GM21423 (cell line): ENCODE measurements at regions not wholly inside any gene's neighbourhood (a gene's known extent, or its start where the extent isn't known, plus 50 kb on each side); places are given as distances from the start of the nearest gene placed in this dataset.
"Not testable (repeated sequence)": the region's sequence is repeated elsewhere in the genome, so short reads cannot be mapped to it uniquely, and the experiment has no call there.

Source experiments
- ATAC-seq: cut with Tn5 transposase; IDR thresholded peaks from one replicate; pipeline ENCODE4 v1.9.1; 2021; ENCODE audit warnings: mild to moderate bottlenecking, moderate library complexity; ENCODE audit not compliant: unreplicated experiment

- no peak for ATAC-seq
These were observed 767.7 kb downstream of the TSN start for GRCh38 chr2:122523143-122523542.

- ATAC-seq, result no peak
These were observed 768.5 kb downstream of the TSN start for GRCh38 chr2:122523981-122524380.

DNA sequence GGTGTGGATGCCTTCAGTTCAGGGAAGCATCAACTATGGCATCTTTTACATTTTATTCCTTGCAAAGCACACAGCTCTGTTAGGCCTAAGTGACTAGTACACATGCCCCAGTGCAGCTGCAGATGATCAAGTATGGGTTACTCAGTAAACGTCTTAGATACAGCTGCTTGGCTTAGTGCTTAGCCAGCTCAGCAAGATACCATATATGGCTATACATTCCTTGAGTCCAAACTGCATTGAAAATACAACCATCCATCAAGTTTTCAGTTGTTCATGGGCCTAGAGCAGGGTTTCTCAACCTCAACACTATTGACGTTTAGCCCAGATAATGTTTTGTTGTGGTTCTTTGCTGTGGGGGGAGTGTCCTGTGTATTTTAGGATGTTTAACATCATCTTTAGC is 769.9 kb downstream of the TSN start:
- no peak for ATAC-seq

- ATAC-seq, result no peak
These were observed 772.6 kb downstream of the TSN start for GRCh38 chr2:122528061-122528460.

DNA sequence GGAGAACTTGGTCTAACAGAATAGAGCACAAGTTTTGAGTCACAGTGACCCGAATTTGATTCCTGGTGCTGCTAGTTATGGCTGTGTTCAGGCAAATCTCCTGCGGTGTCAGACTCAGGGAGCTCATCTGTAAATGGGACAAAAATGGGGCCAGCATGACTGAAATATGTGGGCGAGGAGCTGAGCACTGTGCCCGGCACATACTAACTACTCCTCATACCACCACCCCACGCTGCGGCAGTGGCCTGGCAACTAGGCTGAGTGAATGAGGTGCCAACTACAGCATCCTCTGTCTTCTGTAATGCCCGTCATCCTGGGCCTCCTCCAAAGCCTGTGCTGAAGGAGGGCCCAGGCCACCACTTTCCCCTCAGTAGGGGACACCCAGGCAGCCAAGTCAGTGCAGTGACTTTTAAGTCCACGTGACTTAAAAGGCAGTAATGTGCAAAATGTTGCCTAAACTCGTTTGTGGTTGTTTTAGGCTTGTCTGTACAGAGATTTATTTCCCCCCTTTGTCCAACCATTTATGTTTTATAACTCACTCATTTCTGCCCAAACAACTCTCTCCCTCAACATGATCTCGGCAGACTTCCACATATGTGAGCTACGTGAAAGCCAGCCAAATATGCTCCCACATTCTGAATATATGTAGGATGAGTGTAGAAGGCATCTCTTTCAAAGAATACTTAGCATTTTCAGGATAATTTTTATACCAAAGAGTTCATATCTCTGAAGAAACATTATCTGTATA is 773.7 kb downstream of the TSN start:
- ATAC-seq, result no peak

- ATAC-seq, result no peak
These were observed 775.4 kb downstream of the TSN start for GRCh38 chr2:122530814-122531213.

- ATAC-seq, result no peak
These were observed 776.0 kb downstream of the TSN start for GRCh38 chr2:122531290-122532071.

- no peak for ATAC-seq
These were observed 776.6 kb downstream of the TSN start for GRCh38 chr2:122532072-122532344.

- ATAC-seq, result no peak
These were observed 777.0 kb downstream of the TSN start for GRCh38 chr2:122532481-122532880.

DNA sequence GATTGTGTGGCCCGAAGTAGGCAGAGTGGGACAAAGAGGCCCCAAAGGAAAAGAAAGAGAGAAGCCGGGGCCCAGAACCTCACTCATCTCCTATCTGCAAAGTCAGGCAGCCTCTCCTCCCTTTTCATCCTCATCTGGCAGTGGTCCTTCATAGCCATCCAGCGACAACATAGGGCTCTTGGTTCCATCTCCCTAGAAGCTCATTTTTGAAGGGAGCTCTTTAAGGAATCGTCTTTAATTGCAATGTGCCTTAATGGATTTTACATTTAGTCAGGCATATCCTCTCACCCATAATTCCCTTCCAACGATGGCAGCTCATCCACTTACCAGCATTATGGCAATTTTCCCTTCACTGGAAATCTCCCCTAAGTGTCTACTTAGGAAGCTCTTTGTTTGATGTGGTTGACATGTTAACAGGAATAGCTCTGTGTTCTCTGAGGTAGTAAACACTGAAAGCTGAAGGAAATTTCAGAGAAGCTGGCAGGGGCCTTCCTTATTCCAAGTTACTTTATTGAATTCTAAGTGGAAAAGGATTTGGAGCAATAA is 780.6 kb downstream of the TSN start:
- ATAC-seq, result no peak

DNA sequence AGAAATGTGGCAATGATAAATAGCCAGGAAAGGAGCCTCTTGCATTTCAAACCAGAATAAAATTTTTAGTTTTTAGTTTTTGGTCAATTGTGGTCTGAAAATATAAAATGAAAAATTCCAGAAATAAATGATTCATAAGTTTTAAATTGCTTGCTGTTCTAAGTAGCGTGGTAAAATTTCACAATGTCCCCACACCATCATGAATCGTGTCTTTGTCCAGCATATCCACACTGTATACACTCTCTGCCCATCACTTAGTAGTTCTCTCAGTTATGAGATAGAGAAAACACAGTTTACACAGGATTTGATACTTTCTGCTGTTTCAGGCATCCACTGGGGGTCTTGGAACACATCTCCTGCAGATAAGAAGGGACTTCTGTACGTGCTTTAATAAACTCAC is 783.9 kb downstream of the TSN start:
- ATAC-seq, result no peak

DNA sequence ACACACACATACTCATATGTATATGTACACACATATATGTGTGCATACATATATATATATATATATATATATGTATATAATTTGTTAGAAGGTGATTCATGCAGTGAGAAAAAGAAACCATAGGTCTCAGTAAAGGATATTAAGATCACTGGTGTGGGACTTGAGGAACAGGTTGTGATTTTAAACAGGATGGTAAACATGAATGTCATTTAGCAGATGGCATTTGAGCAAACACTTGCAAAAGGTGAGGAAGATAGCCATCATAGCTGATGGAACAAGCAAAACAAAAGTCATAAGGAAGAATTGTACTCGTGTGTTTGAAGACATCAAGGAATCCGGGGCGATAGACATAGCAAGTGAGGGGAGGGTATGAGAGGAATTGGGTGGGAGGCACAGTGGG is 784.5 kb downstream of the TSN start:
- no peak for ATAC-seq

DNA sequence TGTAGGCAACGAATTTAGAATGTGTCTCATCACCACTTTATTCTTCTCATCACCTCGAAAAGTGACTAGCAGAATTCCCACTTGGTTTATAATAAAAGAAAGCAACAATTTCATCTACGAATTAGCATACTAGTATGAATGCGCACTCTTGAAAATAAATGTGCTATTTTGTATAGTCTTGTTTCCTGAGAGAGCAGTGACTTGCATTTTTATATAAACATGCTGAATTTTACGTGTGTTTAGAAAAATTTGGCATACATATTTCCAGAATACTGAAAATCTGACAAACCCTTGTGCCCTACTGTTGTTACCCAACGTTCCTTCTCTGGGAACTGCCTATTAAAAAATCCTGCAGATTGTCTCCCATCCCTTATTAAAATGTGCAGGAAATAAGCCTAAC is 786.8 kb downstream of the TSN start:
- ATAC-seq, result no peak

DNA sequence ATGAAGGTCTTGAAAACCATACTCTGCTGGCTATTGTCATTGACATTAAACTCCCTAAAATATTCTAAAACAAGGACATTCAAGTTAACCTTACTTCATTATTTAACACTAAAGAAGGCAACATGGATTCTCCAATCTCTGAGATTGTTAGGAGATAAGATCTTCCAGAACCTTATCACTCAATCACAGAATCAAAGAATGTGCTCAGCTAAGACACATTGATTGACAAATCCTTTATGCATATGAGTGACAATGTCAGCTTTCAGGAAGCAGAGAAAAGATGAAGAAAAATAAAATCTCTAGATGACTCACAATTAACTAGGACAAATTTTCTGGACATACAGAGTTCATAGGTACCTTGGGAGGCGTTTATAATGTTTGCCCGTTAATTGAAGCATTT is 787.2 kb downstream of the TSN start:
- no peak for ATAC-seq

- ATAC-seq, result no peak
These were observed 788.4 kb downstream of the TSN start for GRCh38 chr2:122543815-122544214.

DNA sequence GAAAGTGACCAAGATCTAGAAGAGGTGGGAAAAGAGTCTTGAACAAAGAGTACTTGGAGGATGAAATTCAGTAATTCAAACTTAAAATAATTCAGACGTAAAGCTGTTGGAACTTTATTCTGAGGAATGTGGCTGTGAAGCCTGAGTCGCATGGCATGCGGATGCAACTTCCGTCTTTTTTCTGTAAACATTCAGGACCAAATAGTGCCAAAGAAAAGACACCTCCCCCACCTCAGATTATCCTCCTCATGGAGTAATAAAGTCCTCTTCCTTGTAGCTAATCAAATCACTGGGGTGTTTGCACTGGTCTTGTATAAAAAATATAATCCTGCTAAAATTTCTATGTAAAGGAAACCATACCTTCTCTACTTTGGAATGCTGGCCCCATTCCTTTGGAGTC is 790.4 kb downstream of the TSN start:
- no peak for ATAC-seq

DNA sequence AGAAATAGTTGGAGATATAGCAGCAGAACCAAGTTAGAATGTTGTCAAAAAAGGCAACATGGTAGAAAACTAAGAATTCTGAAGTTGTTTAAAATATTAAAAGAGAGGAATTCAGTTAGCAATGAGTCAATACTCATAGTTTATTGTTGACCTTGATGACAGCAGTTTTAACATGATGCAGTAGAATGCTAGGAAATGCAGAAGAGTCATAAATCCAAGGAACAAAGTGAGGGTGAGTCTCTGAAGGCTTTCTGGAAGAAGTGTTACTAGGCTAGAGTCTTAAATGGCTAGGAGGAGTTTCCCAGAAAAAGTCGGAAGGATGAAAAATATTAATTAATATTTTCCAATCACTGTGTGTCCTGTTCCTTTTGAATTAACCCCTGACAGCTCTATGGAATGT is 807.3 kb downstream of the TSN start:
- ATAC-seq, result no peak

GRCh38 chr2:122563781-122564180 is 808.3 kb downstream of the TSN start:
- no peak for ATAC-seq

DNA sequence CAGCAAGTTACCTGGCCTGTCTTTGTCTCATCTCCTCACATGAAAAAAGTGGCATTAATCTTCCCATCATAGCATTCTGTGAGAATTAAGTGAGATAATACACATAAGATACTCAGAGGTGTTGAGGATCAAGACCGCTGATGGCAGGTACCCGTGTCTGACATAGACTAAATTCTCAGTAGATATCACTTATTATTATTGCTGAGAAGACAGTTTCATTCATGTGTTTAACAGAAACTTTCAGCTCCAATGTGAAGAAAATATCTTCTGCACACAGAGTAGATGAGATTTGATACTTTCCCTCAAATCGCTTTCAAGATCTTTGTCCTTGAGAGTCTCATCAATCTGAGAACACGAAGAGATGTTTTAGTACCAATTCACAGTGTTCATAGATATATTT is 809.4 kb downstream of the TSN start:
- no peak for ATAC-seq

DNA sequence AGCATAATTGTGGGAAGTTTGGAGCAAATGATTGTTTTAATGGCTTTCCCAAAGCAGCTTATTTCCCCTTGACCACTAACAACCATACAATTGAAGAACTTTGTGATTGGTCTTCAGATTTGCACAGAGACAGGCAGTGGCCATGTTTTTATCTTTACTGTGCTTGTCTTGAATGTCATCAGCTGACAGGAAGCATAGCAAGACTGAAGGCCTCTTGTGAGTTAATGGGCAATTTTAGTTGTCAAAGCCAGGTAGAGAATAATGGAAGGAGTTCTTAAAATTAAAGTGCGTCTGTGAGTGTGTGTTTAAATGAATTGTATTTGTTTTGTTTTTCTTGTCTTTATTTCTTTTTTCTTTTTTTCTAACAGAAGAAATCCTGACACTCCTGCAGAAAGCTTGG is 809.9 kb downstream of the TSN start:
- ATAC-seq, result no peak

GRCh38 chr2:122570641-122571040 is 815.2 kb downstream of the TSN start:
- no peak for ATAC-seq

DNA sequence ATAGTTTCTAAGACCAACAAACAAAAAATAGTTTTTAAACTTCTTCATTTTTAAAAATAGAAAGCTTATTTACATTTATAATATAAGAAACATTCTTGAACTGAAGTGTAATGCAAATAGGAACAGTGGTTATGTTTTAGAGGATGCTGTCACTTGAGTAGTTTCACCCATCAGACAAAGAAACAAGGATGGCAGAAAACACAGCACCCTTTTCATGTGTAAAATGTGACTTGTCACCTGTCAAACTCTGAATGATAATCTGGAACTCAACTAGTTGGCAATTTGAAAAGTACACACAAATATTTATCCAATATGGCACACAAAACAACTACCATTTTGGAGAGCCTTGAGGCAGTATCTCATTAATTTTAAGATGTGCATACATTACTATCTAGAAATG is 816.0 kb downstream of the TSN start:
- ATAC-seq, result not testable (repeated sequence)
